Gastrocnemius medialis (tissue), 4 donors: ENCODE measurements at regions not wholly inside any gene's neighbourhood (a gene's known extent, or its start where the extent isn't known, plus 50 kb on each side); places are given as distances from the start of the nearest gene placed in this dataset.

ENCODE experiments used
- CTCF ChIP-seq, 5 experiments: fragments of 450-650 bp in 3 of 5; fragments of 200-600 bp in 2 of 5; sonication (generic) in 2 of 5; IDR thresholded peaks in 4 of 5; conservative IDR thresholded peaks in 1 of 5; 1 replicate in 4 of 5; 2 replicates in 1 of 5; pipeline ENCODE4 v1.5.1; 2016 to 2019; ENCODE audit warnings: antibody characterized with exemption in 5 of 5, mild to moderate bottlenecking in 3 of 5, moderate library complexity in 3 of 5
- POLR2A ChIP-seq, 2 donors: fragments of 450-650 bp; IDR thresholded peaks; one replicate each; pipeline ENCODE4 v1.6.1; 2017; ENCODE audit warnings: antibody characterized with exemption in 2 of 2, mild to moderate bottlenecking in 2 of 2, moderate library complexity in 2 of 2

- TF ChIP-seq POLR2A (IDR thresholded peaks at IDR 0.05) (no peak), CTCF (IDR thresholded peaks at IDR 0.05 in 4 of 5, conservative IDR thresholded peaks at IDR 0.05 in 1 of 5) (no peak)
Observed at GRCh38 chr2:122423934-122424333, 668.5 kb downstream of the TSN start.
